IMR-90 (cell line): ENCODE measurements at regions not wholly inside any gene's neighbourhood (a gene's known extent, or its start where the extent isn't known, plus 50 kb on each side); places are given as distances from the start of the nearest gene placed in this dataset.
A peak's percentile ranks its signal among the peaks of the same experiment; 100 is the strongest.

ENCODE experiments used
- ATAC-seq: fragments of 200-7000 bp; cut with Tn5 transposase; 2 replicates; pipeline ENCODE4 v1.9.1; 2020; ENCODE audit warnings: low read depth, mild to moderate bottlenecking, moderate library complexity
- BruUV-seq: library from RNA; stranded (reverse); fragments of 400-500 nt; replicated peaks from 2 replicates; lab custom pipeline; 2021; lab: Mats Ljungman, UMichigan
- CTCF ChIA-PET: fragments of 300-600 bp; formaldehyde crosslinking; extraction: SDS; loops from one replicate; lab custom pipeline; 2021; ENCODE audit warnings: antibody characterized with exemption; lab: Yijun Ruan, JAX
- POLR2A ChIA-PET: fragments of 300-600 bp; sonication (Branson Sonifier 250); formaldehyde crosslinking; loops from one replicate; lab custom pipeline; 2022; ENCODE audit warnings: antibody characterized with exemption; ENCODE audit not compliant: unreplicated experiment; lab: Charles Lee
- DNase-seq: peaks from one replicate; pipeline ENCODE4 v3.0.0; 2013
- H2AFZ ChIP-seq: replicated peaks from 2 replicates; pipeline ENCODE3; 2013; ENCODE audit warnings: low read length, mild to moderate bottlenecking; ENCODE audit not compliant: poor library complexity
- H2AK5ac ChIP-seq: 2 replicates; pipeline ENCODE4 v1.6.1; 2013; ENCODE audit warnings: low read depth, low read length, inconsistent platforms
- H2AK9ac ChIP-seq: replicated peaks from 2 replicates; pipeline ENCODE3; 2013; ENCODE audit warnings: mild to moderate bottlenecking, low read depth, low read length, moderate library complexity; ENCODE audit not compliant: poor library complexity
- H2BK120ac ChIP-seq: 2 replicates; pipeline ENCODE4 v1.6.1; 2013; ENCODE audit warnings: low read depth, low read length, inconsistent platforms
- H2BK15ac ChIP-seq: 3 replicates; pipeline ENCODE4 v1.6.1; 2013; ENCODE audit warnings: low read depth, low read length, inconsistent platforms
- H2BK20ac ChIP-seq: 2 replicates; pipeline ENCODE4 v1.6.1; 2013; ENCODE audit warnings: low read depth, mild to moderate bottlenecking, inconsistent platforms, low read length, moderate library complexity
- H2BK5ac ChIP-seq: 2 replicates; pipeline ENCODE4 v1.6.1; 2013; ENCODE audit warnings: mild to moderate bottlenecking, low read depth, low read length, inconsistent platforms; ENCODE audit not compliant: poor library complexity, severe bottlenecking
- H3K14ac ChIP-seq: replicated peaks from 2 replicates; pipeline ENCODE4 v1.6.1; 2013; ENCODE audit warnings: low read depth, low read length, inconsistent platforms
- H3K18ac ChIP-seq: 2 replicates; pipeline ENCODE4 v1.6.1; 2013; ENCODE audit warnings: low read depth, low read length, control low read depth
- H3K23ac ChIP-seq: 2 replicates; pipeline ENCODE4 v1.6.1; 2013; ENCODE audit warnings: low read depth, low read length, inconsistent platforms
- H3K27ac ChIP-seq: 2 replicates; pipeline ENCODE4 v1.5.1; 2013; ENCODE audit warnings: mild to moderate bottlenecking, control low read depth, low read length; ENCODE audit not compliant: insufficient read depth
- H3K27me3 ChIP-seq: 2 replicates; pipeline ENCODE4 v1.6.1; 2013; ENCODE audit warnings: low read length; ENCODE audit not compliant: control insufficient read depth, insufficient read depth
- H3K36me3 ChIP-seq: 2 replicates; pipeline ENCODE4 v1.6.1; 2013; ENCODE audit warnings: low read length, mixed read lengths; ENCODE audit not compliant: control insufficient read depth, insufficient read depth
- H3K4ac ChIP-seq: 2 replicates; pipeline ENCODE4 v1.6.1; 2013; ENCODE audit warnings: low read depth, low read length, inconsistent platforms
- H3K4me1 ChIP-seq: 2 replicates; pipeline ENCODE4 v1.6.1; 2013; ENCODE audit warnings: low read length, mixed read lengths; ENCODE audit not compliant: control insufficient read depth, insufficient read depth
- H3K4me2 ChIP-seq: 2 replicates; pipeline ENCODE4 v1.6.1; 2013; ENCODE audit warnings: low read depth, mild to moderate bottlenecking, control low read depth, low read length, moderate library complexity
- H3K4me3 ChIP-seq: 2 replicates; pipeline ENCODE4 v1.5.1; 2013; ENCODE audit warnings: low read depth, mild to moderate bottlenecking, control low read depth, low read length, moderate library complexity; ENCODE audit not compliant: insufficient read depth
- H3K56ac ChIP-seq: 2 replicates; pipeline ENCODE4 v1.6.1; 2013; ENCODE audit warnings: low read length, inconsistent platforms; ENCODE audit not compliant: insufficient read depth; ENCODE audit errors: extremely low read depth
- H3K79me1 ChIP-seq, 2 experiments: 2 replicates each; pipeline ENCODE4 v1.6.1; 2013; ENCODE audit warnings: low read length in 2 of 2, inconsistent platforms in 1 of 2, low read depth in 1 of 2
- H3K9ac ChIP-seq: 2 replicates; pipeline ENCODE4 v1.6.1; 2013; ENCODE audit warnings: low read depth, low read length, control low read depth
- H3K9me1 ChIP-seq: 2 replicates; pipeline ENCODE4 v1.6.1; 2013; ENCODE audit warnings: low read length, inconsistent platforms; ENCODE audit not compliant: insufficient read depth
- H3K9me3 ChIP-seq: 2 replicates; pipeline ENCODE4 v1.6.1; 2013; ENCODE audit warnings: low read length; ENCODE audit not compliant: control insufficient read depth, insufficient read depth
- H4K20me1 ChIP-seq: 2 replicates; pipeline ENCODE4 v1.6.1; 2013; ENCODE audit warnings: low read length, inconsistent platforms; ENCODE audit not compliant: insufficient read depth
- H4K5ac ChIP-seq: 2 replicates; pipeline ENCODE4 v1.6.1; 2013; ENCODE audit warnings: mild to moderate bottlenecking, low read depth, low read length, control low read depth
- H4K8ac ChIP-seq, 2 experiments: 2 replicates each; pipeline ENCODE4 v1.6.1; 2013; ENCODE audit warnings: low read depth in 2 of 2, low read length in 2 of 2, control low read depth in 1 of 2, inconsistent platforms in 1 of 2
- H4K91ac ChIP-seq: 2 replicates; pipeline ENCODE4 v1.6.1; 2013; ENCODE audit warnings: low read depth, low read length, inconsistent platforms; ENCODE audit not compliant: insufficient read depth
- CEBPB ChIP-seq: IDR thresholded peaks from 2 replicates; pipeline ENCODE4 v1.6.1; 2012; ENCODE audit warnings: low read depth, low read length, improper control_type of control experiment
- RFX5 ChIP-seq: IDR thresholded peaks from 2 replicates; pipeline ENCODE4 v1.8.0; 2012; ENCODE audit warnings: low read depth, mild to moderate bottlenecking, low read length, moderate library complexity
- dilution Hi-C: fragments of 300-500 bp; cut with HindIII; formaldehyde crosslinking; loops from one replicate; pipeline ENCODE4 v1.14.3; 2018; ENCODE audit warnings: low sequenced_read_pairs; ENCODE audit not compliant: unreplicated experiment
- in situ Hi-C: fragments of 300-500 bp; cut with MboI; formaldehyde crosslinking; loops from 3 replicates; pipeline ENCODE4 v1.14.3; 2019; ENCODE audit warnings: low sequenced_read_pairs, inconsistent platforms, mixed read lengths
- intact Hi-C: fragments of 100-400 bp; cut with micrococcal nuclease; formaldehyde crosslinking; loops from 2 replicates; pipeline ENCODE4 v1.10.0; 2022

DNA sequence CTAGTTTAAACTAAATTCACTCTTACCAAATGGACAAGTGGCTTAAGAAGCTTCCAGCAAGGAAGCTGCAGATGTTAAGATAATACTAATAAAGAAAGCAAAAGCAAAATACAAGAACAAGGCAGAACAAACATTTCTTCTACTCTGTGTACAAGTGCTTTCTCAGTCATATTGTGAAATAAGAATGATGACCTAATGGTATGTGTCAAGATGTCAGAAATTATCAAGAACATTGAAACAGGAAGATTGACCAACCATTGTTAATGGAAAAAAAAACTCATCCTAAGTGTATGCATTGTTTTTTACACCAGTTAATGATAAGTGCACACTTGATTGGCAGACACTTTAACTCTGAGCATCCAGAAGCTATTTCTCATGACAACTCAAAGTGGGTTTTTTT is 65.4 kb upstream of the P2RY1 start:
- intact Hi-C loops, result no loop called here
- no peak for ATAC-seq
- no peak overlapping the region for H2AK5ac ChIP-seq
- H3K18ac ChIP-seq, result no peak overlapping the region
- no peaks in the 10 kb centered on the region for H3K36me3 ChIP-seq
- no peaks in the 10 kb centered on the region for H3K9me3 ChIP-seq
- no peak overlapping the region for H3K4me2 ChIP-seq
- H3K4me1 ChIP-seq, result no peaks in the 10 kb centered on the region
- no peak overlapping the region for H3K56ac ChIP-seq
- H3K9me1 ChIP-seq, result no peaks in the 10 kb centered on the region
- no TSS peak for BruUV-seq
- H2AK9ac ChIP-seq, result no peak overlapping the region
- H3K4ac ChIP-seq, result no peak overlapping the region
- no peak overlapping the region for H2BK5ac ChIP-seq
- no peak overlapping the region for H3K27ac ChIP-seq
- in situ Hi-C loops, result no loop called here
- H3K23ac ChIP-seq, result no peak overlapping the region
- H4K5ac ChIP-seq, result no peak overlapping the region
- no peak overlapping the region for H3K14ac ChIP-seq
- H4K8ac ChIP-seq, result no peak overlapping the region
- H3K79me1 ChIP-seq, result no peaks in the 10 kb centered on the region
- peak; percentile 12; the same call in 1 of the 2 replicates for TF ChIP-seq CEBPB
- TF ChIP-seq RFX5, result no peak
- DNase-seq, result no peak
- no peak overlapping the region for H3K4me3 ChIP-seq
- CTCF ChIA-PET, result no interaction called here
- H4K91ac ChIP-seq, result no peak overlapping the region
- no peaks in the 10 kb centered on the region for H4K20me1 ChIP-seq
- no peak overlapping the region for H2AFZ ChIP-seq
- no peak overlapping the region for H3K9ac ChIP-seq
- H3K27me3 ChIP-seq, result no peaks in the 10 kb centered on the region
- no peak overlapping the region for H2BK20ac ChIP-seq
- dilution Hi-C loops, result no loop called here
- H2BK15ac ChIP-seq, result no peak overlapping the region
- POLR2A ChIA-PET, result no interaction called here
- no peak overlapping the region for H2BK120ac ChIP-seq
